WTC11 (cell line): ENCODE measurements at regions not wholly inside any gene's neighbourhood (a gene's known extent, or its start where the extent isn't known, plus 50 kb on each side); places are given as distances from the start of the nearest gene placed in this dataset.

Source experiments
- CTCF ChIP-seq: fragments of 200-600 bp; IDR thresholded peaks from 2 replicates; pipeline ENCODE4 v1.8.0; 2022; ENCODE audit warnings: antibody characterized with exemption
- MAX ChIP-seq: sonication (generic); formaldehyde crosslinking; IDR thresholded peaks from 2 replicates; pipeline ENCODE4 v1.8.0; 2022; ENCODE audit warnings: mild to moderate bottlenecking, missing genetic modification reagents
- USF1 ChIP-seq: sonication (generic); formaldehyde crosslinking; IDR thresholded peaks from 2 replicates; pipeline ENCODE4 v1.8.0; 2022; ENCODE audit warnings: mild to moderate bottlenecking, missing genetic modification reagents

GRCh38 chr6:97658090-97658489, 375.1 kb upstream of the MMS22L start:
- TF ChIP-seq CTCF, result no peak
- TF ChIP-seq USF1 (CRISPR knock-in tag), result no peak
- TF ChIP-seq MAX, result no peak
